Fibroblast of lung (primary cell): ENCODE measurements at regions not wholly inside any gene's neighbourhood (a gene's known extent, or its start where the extent isn't known, plus 50 kb on each side); places are given as distances from the start of the nearest gene placed in this dataset.

Experiments
- EZH2 ChIP-seq: IDR thresholded peaks from 2 replicates; pipeline ENCODE4 v1.5.1; 2012; ENCODE audit warnings: low read length, control low read depth, mild to moderate bottlenecking; ENCODE audit errors: missing control alignments
- TF ChIP-seq, protein P1 (sequence below), 2 donors: IDR thresholded peaks in 1 of 2; conservative IDR thresholded peaks in 1 of 2; 1 replicate in 1 of 2; 2 replicates in 1 of 2; pipeline ENCODE4 v1.5.1; 2011 to 2012; ENCODE audit warnings: low read length in 2 of 2, control low read depth in 1 of 2, inconsistent platforms in 1 of 2, low read depth in 1 of 2, mild to moderate bottlenecking in 1 of 2

DNA sequence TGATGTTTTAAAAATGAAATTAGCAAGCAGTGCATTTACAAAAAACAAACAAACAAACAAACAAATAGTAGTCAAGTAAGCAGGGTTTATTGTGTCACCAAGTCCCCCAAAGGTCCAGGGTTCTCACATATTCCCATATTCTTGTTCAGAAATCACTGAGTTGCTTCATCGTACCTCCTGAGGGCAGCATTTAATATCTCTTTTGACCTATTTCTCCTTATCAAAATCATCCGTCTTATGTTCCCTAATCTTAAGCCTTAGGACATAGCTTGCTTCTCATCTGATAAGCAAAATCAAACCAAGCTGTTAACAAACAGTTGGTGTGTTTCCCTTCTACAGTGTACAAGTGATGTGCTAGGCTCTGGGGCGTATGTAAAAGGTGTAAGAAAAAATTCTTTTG is 109.5 kb upstream of the MAN2A1 start:
- TF ChIP-seq, protein P1, sequence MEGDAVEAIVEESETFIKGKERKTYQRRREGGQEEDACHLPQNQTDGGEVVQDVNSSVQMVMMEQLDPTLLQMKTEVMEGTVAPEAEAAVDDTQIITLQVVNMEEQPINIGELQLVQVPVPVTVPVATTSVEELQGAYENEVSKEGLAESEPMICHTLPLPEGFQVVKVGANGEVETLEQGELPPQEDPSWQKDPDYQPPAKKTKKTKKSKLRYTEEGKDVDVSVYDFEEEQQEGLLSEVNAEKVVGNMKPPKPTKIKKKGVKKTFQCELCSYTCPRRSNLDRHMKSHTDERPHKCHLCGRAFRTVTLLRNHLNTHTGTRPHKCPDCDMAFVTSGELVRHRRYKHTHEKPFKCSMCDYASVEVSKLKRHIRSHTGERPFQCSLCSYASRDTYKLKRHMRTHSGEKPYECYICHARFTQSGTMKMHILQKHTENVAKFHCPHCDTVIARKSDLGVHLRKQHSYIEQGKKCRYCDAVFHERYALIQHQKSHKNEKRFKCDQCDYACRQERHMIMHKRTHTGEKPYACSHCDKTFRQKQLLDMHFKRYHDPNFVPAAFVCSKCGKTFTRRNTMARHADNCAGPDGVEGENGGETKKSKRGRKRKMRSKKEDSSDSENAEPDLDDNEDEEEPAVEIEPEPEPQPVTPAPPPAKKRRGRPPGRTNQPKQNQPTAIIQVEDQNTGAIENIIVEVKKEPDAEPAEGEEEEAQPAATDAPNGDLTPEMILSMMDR (conservative IDR thresholded peaks at IDR 0.05 in 1 of 2, IDR thresholded peaks at IDR 0.05 in 1 of 2; ENCODE audit: low read depth in 1 of 2, low read length in 2 of 2): no peak
- TF ChIP-seq EZH2: no peak
